BLaER1 treated with 17β-estradiol and CSF1 and Interleukin-3, amounts not matched to agents 10 nM and 100 nM (cell line): ENCODE measurements at regions not wholly inside any gene's neighbourhood (a gene's known extent, or its start where the extent isn't known, plus 50 kb on each side); places are given as distances from the start of the nearest gene placed in this dataset.
A peak's percentile ranks its signal among the peaks of the same experiment; 100 is the strongest.

Experiments used
- H3K27ac ChIP-seq, 11 experiments: shearing (Covaris generic); formaldehyde crosslinking; 2 replicates each; pipeline ENCODE4 v1.8.1; 2022
- H3K27me3 ChIP-seq, 11 experiments: shearing (Covaris generic); formaldehyde crosslinking; 2 replicates each; pipeline ENCODE4 v1.8.1; 2022
- H3K36me3 ChIP-seq, 11 experiments: shearing (Covaris generic); formaldehyde crosslinking; 2 replicates each; pipeline ENCODE4 v1.8.1; 2022
- H3K4me1 ChIP-seq, 10 experiments: shearing (Covaris generic); formaldehyde crosslinking; 2 replicates each; pipeline ENCODE4 v1.8.1; 2022
- H3K4me2 ChIP-seq, 11 experiments: shearing (Covaris generic); formaldehyde crosslinking; 2 replicates each; pipeline ENCODE4 v1.8.1; 2022
- H3K4me3 ChIP-seq, 10 experiments: shearing (Covaris generic); formaldehyde crosslinking; 2 replicates each; pipeline ENCODE4 v1.8.1; 2022
- H3K9ac ChIP-seq, 11 experiments: shearing (Covaris generic); formaldehyde crosslinking; 2 replicates each; pipeline ENCODE4 v1.8.1; 2022
- H3K9me3 ChIP-seq, 11 experiments: shearing (Covaris generic); formaldehyde crosslinking; replicated peaks in 1 of 11; 2 replicates each; pipeline ENCODE4 v1.8.1; 2022
- H4K20me1 ChIP-seq, 11 experiments: shearing (Covaris generic); formaldehyde crosslinking; 2 replicates each; pipeline ENCODE4 v1.8.1; 2022
- Cebpa-rat ChIP-seq, 11 experiments: shearing (Covaris generic); IDR thresholded peaks; 2 replicates each; pipeline ENCODE4 v1.8.1; 2022

- Histone ChIP-seq H3K27me3 (no peaks in the 10 kb centered on the region), H3K4me1 (no peaks in the 10 kb centered on the region), H3K27ac (no peak overlapping the region), H3K9me3 (no peaks in the 10 kb centered on the region), H3K4me2 (no peak overlapping the region), H3K4me3 (no peak overlapping the region), H3K36me3 (no peaks in the 10 kb centered on the region), H4K20me1 (no peaks in the 10 kb centered on the region), H3K9ac (no peak overlapping the region)
- TF ChIP-seq Cebpa-rat (IDR thresholded peaks at IDR 0.05) = no peak
Observed at GRCh38 chr18:47574966-47575365, 323.5 kb upstream of the SKOR2 start.

GRCh38 chr18:47571957-47572356 is 320.5 kb upstream of the SKOR2 start:
- H3K4me3 ChIP-seq = no peak overlapping the region
- H3K9me3 ChIP-seq = no peaks in the 10 kb centered on the region
- no peaks in the 10 kb centered on the region for H4K20me1 ChIP-seq
- no peak overlapping the region for H3K9ac ChIP-seq
- no peaks in the 10 kb centered on the region for H3K4me1 ChIP-seq
- no peak overlapping the region for H3K4me2 ChIP-seq
- no peak overlapping the region for H3K27ac ChIP-seq
- H3K36me3 ChIP-seq = no peaks in the 10 kb centered on the region
- H3K27me3 ChIP-seq = no peaks in the 10 kb centered on the region
- no peak for TF ChIP-seq Cebpa-rat (IDR thresholded peaks at IDR 0.05)

GRCh38 chr18:47566809-47567208 is 315.3 kb upstream of the SKOR2 start:
- Histone ChIP-seq H3K4me2 (no peak overlapping the region), H3K4me1 (no peaks in the 10 kb centered on the region), H3K27me3 (0 out of 22 replicates have a peak, but pooled peaks cover 0 to under 1% (median 0%) of the 10 kb centered on the region in 11 experiments), H3K4me3 (no peak overlapping the region), H3K9ac (no peak overlapping the region), H3K36me3 (no peaks in the 10 kb centered on the region), H4K20me1 (no peaks in the 10 kb centered on the region), H3K9me3 (peaks cover 0 to 10% (median 0%) of the 10 kb centered on the region in 11 experiments; a peak in 7 of 22 replicates), H3K27ac (no peak overlapping the region)
- no peak for TF ChIP-seq Cebpa-rat (IDR thresholded peaks at IDR 0.05)

- no peak overlapping the region for H3K4me3 ChIP-seq
- H3K4me2 ChIP-seq = no peak overlapping the region
- H3K9ac ChIP-seq = no peak overlapping the region
- no peak overlapping the region for H3K27ac ChIP-seq
- H3K9me3 ChIP-seq = peaks cover 0 to 10% (median 0%) of the 10 kb centered on the region in 11 experiments; a peak in 7 of 22 replicates
- 0 out of 22 replicates have a peak, but pooled peaks cover 0 to 9% (median 0%) of the 10 kb centered on the region in 11 experiments for H3K27me3 ChIP-seq
- peaks cover 0 to 23% (median 16%) of the 10 kb centered on the region in 10 experiments; a peak in 15 of 20 replicates for H3K4me1 ChIP-seq
- H3K36me3 ChIP-seq = no peaks in the 10 kb centered on the region
- H4K20me1 ChIP-seq = no peaks in the 10 kb centered on the region
- TF ChIP-seq Cebpa-rat (IDR thresholded peaks at IDR 0.05) = no peak
Observed at GRCh38 chr18:47560723-47561715, 309.6 kb upstream of the SKOR2 start.

- Histone ChIP-seq H3K36me3 (no peaks in the 10 kb centered on the region), H3K4me1 (peaks cover 0 to 27% (median 18%) of the 10 kb centered on the region in 10 experiments; a peak in 16 of 20 replicates), H3K4me2 (peak overlapping the region in 8 of 11 experiments; percentile 27 to 73 (median 56); a peak in 16 of 22 replicates), H3K27me3 (0 out of 22 replicates have a peak, but pooled peaks cover 0 to 9% (median 0%) of the 10 kb centered on the region in 11 experiments), H4K20me1 (no peaks in the 10 kb centered on the region), H3K27ac (no peak overlapping the region), H3K4me3 (no peak overlapping the region), H3K9me3 (peaks cover 0 to 8% (median 0%) of the 10 kb centered on the region in 11 experiments; a peak in 6 of 22 replicates), H3K9ac (no peak overlapping the region)
- no peak for TF ChIP-seq Cebpa-rat (IDR thresholded peaks at IDR 0.05)
Observed at GRCh38 chr18:47558110-47558750, 306.8 kb upstream of the SKOR2 start.

GRCh38 chr18:47557160-47557559 is 305.7 kb upstream of the SKOR2 start:
- 0 out of 22 replicates have a peak, but pooled peaks cover 0 to 9% (median 0%) of the 10 kb centered on the region in 11 experiments for H3K27me3 ChIP-seq
- no peaks in the 10 kb centered on the region for H3K36me3 ChIP-seq
- H4K20me1 ChIP-seq = no peaks in the 10 kb centered on the region
- H3K4me1 ChIP-seq = peaks cover 0 to 27% (median 18%) of the 10 kb centered on the region in 10 experiments; a peak in 16 of 20 replicates
- no peak overlapping the region for H3K27ac ChIP-seq
- H3K9me3 ChIP-seq = no peaks in the 10 kb centered on the region
- no peak for TF ChIP-seq Cebpa-rat (IDR thresholded peaks at IDR 0.05)
- H3K9ac ChIP-seq = no peak overlapping the region
- no peak overlapping the region for H3K4me3 ChIP-seq
- H3K4me2 ChIP-seq = no peak overlapping the region

GRCh38 chr18:47552783-47553182 is 301.3 kb upstream of the SKOR2 start:
- H3K27ac ChIP-seq = no peak overlapping the region
- no peak for TF ChIP-seq Cebpa-rat (IDR thresholded peaks at IDR 0.05)
- H3K9me3 ChIP-seq = no peaks in the 10 kb centered on the region
- no peak overlapping the region for H3K9ac ChIP-seq
- H4K20me1 ChIP-seq = no peaks in the 10 kb centered on the region
- no peaks in the 10 kb centered on the region for H3K36me3 ChIP-seq
- H3K4me3 ChIP-seq = no peak overlapping the region
- peaks cover 0 to 15% (median 5%) of the 10 kb centered on the region in 10 experiments; a peak in 16 of 20 replicates for H3K4me1 ChIP-seq
- H3K4me2 ChIP-seq = no peak overlapping the region
- H3K27me3 ChIP-seq = no peaks in the 10 kb centered on the region

- Histone ChIP-seq H3K4me2 (no peak overlapping the region), H3K4me1 (peaks cover 0 to 11% (median 0%) of the 10 kb centered on the region in 10 experiments; a peak in 2 of 20 replicates), H3K9me3 (no peaks in the 10 kb centered on the region), H3K27ac (no peak overlapping the region), H3K27me3 (no peaks in the 10 kb centered on the region), H3K36me3 (no peaks in the 10 kb centered on the region), H3K9ac (no peak overlapping the region), H4K20me1 (no peaks in the 10 kb centered on the region), H3K4me3 (no peak overlapping the region)
- TF ChIP-seq Cebpa-rat (IDR thresholded peaks at IDR 0.05) = no peak
Observed at GRCh38 chr18:47550611-47551010, 299.2 kb upstream of the SKOR2 start.

GRCh38 chr18:47549021-47549540 is 297.6 kb upstream of the SKOR2 start:
- TF ChIP-seq Cebpa-rat (IDR thresholded peaks at IDR 0.05) = no peak
- Histone ChIP-seq H3K4me3 (no peak overlapping the region), H3K4me2 (no peak overlapping the region), H4K20me1 (no peaks in the 10 kb centered on the region), H3K9me3 (no peaks in the 10 kb centered on the region), H3K27me3 (no peaks in the 10 kb centered on the region), H3K4me1 (0 out of 20 replicates have a peak, but pooled peaks cover 0 to 4% (median 0%) of the 10 kb centered on the region in 10 experiments), H3K9ac (no peak overlapping the region), H3K36me3 (no peaks in the 10 kb centered on the region), H3K27ac (no peak overlapping the region)
